HG03575 (cell line): ENCODE measurements at regions not wholly inside any gene's neighbourhood (a gene's known extent, or its start where the extent isn't known, plus 50 kb on each side); places are given as distances from the start of the nearest gene placed in this dataset.
A peak's percentile ranks its signal among the peaks of the same experiment; 100 is the strongest.

Source experiments
- ATAC-seq: cut with Tn5 transposase; IDR thresholded peaks from one replicate; pipeline ENCODE4 v1.9.1; 2021; ENCODE audit not compliant: unreplicated experiment, insufficient number of reproducible peaks, low FRiP score; ENCODE audit errors: extremely low read depth

DNA sequence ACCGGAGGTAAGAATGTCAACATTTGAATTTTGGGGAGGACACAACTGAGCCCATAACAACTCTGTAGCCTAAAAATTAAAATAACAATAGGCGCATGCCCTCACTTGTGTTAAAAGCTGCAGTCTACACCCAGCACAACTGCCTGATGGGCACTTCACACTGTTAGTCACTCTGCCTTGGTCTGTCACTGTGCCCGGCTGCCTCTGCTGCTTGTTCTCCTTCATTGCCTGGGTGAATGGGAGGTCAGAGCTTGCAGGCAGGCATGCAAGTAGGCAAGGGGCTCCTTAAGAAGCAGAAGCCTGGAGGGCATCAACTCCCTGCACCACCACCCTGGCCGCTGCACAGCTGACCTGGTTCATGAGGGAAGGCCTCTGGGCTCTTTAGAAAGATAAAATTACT is 374.8 kb downstream of the MID1IP1 start:
- no peak for ATAC-seq

DNA sequence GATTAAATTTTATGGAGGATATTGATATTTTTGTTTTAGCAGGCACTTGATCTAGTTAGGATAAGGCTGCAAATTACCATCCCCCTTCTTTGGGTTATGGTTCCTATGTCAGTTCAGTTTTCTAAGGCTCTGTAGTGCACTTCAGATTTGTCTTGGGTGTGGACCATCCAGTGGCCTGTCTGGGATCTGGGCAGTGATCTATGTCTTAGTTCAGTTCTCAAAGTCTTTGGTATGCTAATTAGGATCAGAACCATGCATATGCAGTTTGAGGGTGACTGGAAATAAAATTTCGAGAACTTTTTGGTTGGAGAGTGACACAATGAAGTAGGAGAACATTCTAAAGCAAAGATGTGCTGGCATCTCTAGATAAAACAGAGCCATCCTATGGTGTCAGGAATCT is 388.2 kb downstream of the MID1IP1 start:
- no peak for ATAC-seq

DNA sequence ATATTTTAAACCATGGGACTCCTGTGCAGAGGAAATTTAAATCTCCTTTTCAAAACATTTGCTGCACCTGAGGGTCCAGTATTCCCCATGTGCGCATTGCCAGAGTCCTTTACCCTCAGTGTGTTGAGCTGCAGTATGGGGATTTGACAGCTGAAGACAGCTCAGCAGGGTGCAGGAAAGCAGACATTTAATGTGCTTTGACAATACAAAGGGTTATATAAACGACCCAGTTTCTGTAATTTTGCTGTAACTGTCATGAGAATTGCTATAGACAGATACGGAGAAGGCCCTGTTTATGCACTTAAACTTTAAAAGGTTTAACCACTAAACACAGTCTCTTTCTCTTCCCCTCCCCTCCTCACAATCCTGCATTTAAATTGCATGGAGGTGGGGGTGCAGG is 393.4 kb downstream of the MID1IP1 start:
- no peak for ATAC-seq

DNA sequence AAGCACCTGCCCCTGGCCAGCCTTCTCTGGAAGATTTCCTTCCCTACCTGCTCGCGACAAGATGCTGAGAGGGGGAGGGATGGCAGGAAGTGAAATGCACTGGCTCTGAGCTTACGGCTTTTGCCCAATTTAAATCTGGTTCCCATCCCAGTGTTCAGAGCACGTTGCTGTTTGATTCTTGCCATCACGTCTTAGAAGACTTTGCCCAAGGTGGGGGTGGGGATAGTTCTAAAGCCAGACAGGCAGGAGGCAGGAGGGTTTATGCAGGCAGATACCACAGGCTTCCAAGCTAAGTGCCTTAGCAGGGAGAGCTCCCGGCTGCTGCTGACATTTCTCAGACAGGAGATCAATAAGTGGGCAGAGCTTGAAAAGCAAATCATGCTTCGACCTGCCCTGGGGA is 393.9 kb downstream of the MID1IP1 start:
- no peak for ATAC-seq

DNA sequence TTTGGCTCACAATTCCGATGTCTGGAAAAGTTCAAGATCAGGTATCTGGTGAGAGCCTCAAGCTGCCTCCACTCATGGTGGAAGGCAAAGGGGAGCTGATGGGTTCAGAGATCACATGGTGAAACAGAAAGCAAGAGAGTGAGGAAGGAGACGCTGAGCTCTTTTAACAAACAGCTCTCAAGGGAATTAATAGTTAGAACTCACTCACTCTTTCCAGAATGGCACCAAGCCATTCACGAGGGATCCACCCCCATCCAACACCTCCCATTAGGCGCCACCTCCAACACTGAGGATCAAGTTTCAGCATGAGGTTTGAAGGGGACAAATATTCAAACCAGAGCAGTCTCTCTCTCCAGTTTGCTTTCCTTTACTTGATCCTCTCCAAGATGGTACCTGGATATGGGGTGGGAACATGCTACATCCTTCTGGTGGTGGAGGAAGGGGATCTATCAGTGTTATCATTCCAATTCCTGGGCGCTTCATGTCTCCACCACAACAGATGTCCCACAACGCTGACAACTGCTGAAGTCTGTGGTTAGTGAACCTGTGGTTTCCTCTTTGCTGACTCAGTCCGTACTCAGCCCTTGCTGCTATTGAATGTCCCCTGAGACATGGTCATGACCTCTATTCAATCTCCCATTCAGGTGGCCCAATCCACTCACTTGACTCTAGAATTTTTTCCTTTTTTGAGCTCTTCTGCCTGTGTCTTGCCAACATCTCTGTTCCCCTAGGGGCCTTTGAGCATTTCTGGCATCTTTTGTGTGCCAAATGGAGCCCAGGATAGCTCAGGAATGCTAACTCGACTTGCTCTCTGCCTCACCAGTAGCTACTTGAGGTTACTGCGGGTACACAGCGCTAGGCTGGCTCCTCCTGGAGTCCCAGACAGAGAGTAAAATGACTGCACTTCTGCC is 395.2 kb downstream of the MID1IP1 start:
- peak; percentile 74 for ATAC-seq

DNA sequence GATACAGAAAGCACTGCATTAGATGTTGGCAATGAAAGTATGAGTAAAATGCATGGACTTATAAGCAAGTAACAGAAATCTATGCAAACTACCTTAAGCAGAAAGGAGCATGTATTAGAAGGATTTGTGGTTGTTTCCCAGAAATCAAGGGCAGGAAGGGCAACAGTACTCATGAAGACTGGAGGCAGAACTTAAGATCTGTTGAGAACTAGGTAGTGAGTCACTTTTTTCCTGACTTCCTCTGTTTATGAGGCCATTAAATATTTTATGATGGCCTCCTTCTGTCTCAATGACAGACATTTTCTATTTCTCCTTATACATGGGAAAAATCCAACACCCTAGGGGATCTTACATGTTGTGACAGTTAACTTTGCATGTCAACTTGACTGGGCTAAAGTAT is 398.2 kb downstream of the MID1IP1 start:
- ATAC-seq = no peak

DNA sequence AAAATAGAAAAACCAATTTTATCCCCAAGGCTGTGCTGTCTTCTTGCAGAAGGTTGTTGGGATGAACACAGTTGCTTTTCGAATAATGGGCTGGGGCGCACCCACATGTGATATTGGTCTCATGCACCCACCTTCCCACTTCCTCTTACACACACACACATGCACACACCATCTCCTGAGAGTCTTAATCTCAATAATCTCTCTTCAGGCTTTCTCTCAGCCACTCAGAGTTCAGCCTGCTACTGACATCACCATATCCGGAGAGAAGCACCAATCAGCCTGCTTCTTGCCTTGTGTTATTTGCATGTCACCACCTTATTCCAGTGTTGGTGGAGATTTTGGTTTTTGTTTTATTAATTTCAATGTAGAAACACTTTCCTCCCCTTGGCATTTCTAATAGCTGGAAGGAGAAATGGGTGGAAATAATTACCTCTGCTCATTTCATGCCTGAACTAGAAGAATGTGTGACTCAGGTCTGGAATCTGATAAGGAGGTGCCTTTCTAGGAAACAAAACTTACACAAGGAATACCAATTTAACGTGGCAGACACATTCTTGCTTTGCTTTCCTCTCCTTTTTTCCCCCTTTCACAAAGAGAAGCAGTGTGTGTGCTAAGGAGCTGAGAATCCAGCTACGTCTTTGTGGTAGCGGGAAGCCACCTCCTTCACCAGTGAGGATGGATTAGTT is 400.2 kb downstream of the MID1IP1 start:
- ATAC-seq = no peak

DNA sequence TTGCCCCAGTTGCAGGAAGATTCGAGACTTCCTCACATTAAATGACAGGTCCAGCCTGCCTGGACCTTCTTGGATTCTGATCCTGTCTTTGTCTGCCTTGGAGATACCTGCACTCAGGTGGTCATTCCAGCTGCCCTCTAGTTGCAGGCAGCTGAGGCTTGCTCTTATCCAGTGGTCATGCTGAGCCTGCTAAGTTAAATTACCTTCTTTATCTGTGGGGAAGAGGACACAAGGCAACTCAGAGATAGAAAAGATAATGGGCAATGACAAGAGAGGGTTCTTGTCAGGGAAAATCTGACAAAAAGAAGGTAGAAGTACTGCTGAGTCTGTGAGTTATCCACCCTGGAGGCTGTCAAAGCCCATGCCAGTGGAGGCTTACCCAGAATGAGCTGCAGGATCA is 401.4 kb downstream of the MID1IP1 start:
- ATAC-seq = no peak

DNA sequence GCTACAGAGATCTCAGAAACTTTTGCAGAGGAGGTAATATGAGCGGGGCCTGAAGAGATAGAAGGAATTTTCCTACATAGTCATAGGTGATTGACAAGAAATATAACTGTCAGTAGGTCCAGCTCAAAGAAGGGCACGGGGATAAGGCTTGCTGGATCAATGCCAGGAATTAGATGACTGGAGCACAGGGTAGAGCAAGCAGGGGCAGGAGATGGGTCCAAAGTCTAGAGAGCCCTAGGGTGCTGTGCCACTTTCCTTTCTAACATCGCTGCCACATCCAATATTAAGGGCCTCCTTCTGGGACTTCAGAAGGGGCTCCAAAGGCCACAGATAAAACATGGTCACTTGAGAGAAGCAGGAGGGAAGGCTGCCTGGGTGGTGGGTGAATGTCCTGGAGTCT is 402.2 kb downstream of the MID1IP1 start:
- no peak for ATAC-seq

DNA sequence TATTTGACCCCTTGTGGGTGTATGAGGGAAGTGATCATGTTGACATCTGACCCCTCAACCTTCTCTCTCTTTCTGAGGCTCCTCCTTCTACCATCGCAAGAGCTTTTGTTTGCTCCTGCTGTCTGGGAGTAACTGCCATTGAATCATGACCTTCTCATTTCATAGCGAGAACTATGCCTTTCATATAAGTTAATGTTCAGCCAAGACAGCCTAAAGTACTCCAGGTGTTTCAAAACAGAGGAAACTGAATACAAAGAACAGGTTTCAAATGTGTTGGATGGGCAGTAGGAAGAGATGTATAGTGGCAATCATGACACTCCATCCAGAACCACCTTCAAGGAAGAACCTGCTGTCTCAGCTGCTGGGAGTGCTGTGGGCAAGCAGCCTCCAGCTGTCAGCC is 403.1 kb downstream of the MID1IP1 start:
- ATAC-seq = no peak

DNA sequence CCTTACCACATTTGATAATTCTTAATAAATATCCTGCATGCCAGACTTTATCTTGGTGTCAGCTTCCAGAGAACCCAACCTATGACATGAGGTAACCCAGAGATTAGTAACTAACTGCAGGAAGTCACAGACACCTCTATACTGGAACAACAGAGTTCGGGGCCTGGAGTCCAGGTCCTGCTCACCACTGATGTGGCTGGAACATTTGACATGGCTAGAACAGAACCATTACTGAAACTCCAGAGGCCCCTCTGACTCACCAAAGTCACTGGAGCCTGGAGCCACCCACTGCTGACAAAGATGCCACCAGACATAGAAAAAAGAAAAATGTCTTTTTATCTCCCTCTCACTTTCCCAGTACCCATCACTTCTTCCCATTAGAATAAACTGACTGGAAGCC is 403.7 kb downstream of the MID1IP1 start:
- no peak for ATAC-seq

DNA sequence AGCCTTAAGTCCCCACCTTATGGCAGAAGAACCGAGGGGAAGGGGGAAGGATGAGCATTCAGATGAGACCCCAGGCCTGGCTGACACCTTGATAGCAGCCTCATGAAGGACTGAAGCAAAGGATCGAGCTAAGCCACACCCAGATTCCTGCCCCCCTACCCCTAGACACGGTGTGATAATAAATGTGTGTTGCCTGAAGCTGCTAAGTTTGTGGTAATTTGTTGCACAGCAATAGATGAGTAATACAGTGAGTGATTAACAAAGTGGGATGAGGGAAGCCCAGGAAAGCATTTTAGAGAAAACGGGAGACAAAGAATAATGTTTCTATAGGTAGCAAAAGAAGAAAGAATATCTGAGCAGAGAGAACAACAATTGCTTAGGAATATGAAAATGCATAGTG is 404.2 kb downstream of the MID1IP1 start:
- no peak for ATAC-seq

DNA sequence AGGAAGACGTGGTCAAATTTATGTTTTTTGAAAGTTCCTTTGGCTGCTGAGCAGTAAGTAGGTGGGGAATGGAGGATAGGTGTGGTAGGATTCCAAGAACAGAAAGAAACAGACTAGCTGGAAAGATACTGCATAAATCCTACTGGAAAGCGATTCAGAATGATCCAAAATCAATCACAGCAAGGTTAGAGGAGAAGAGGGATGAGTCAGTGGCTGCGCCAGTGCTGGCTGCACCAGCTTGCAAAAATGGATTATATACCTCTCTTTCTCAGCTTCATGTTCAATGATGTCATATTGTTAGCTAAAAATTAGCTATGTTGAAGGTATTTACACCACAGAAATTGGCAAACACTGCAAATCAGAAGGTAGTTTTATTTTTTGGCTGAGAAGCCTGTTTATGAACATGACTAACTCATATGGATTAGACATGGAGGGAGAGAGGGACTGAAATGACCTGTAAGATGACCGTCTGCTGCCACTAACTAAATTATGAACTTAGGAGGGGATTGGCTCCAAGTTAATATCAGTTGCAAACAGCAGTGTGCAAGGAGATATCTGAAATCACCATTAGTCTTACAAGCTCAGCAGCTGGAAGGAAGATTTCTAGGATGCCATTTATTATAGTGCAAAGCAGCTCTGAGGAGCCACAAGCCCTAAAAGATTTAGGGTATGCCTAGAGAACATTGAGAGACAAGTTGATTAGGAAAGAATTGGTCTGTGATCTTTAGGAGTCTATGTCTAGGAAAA is 405.3 kb downstream of the MID1IP1 start:
- ATAC-seq = no peak

DNA sequence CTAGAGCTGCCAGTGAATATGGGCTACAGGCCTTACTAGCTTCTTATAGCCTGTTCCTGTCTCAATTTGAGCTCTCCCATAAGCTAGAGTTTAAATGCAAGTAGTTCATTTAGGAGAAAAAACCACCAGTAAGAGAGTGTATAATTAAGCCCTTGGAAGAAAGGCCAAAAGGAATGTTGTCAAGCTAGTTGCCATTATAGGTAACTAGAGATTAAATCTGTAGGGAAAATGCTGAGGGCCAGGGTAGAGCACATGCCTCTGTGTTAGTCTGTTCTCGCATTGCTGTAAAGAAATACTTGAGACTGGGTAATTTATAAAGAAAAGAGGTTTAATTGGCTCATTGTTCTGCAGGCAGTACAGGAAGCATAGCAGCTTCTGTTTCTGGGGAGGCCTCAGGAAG is 410.2 kb downstream of the MID1IP1 start:
- ATAC-seq = no peak

DNA sequence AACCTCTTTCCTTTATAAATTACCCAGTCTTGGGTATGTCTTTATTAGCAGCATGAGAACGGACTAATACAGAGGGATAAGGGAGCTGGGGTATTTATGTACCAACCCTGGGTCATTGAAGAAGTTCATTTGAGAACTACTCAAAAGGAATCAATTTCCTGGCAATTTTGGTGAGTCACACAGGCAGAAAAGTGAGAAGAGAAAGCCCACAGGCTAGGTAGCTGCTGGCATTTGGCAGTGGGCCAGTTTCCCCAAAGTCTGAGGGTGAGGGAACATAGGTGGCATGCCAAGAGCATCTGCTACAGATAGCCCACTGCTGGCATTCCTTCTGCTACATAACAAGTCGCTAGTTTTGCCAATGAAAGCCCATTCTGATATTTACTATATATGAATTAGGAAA is 411.2 kb downstream of the MID1IP1 start:
- no peak for ATAC-seq

DNA sequence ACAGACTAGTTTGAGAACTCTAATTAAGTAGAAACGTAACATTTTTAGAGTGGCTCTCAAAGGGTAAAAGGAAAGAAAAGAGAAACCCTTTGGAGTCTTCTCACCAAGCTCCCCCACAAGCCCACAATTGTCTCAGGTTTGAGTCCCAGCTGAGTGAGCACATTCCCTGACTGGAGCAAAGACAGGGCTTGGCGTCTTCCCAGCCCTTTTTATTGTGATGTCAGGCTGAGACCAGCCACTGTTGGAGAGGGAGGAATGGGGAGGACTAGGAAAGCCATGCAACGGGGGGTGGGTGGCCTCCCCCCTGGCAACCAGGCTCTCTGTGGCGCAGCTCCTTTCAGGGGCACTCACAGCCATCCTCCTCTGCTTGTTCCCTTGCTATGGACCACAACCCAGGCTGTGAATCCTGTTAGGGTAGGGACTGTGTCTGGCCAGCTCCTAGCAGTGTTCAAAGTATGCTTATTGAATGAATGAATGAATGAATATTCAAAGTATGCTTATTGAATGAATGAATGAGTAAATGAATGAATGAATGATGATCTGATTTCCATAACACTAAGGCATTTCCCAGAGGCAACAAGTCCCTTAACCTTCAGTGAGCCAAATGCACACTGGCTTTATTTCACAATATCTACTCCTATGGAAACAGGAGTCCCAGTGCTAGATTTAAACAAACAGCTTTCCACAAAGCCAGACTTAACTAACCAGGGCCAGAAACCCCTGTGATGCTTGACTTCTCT is 413.3 kb downstream of the MID1IP1 start:
- ATAC-seq = no peak

DNA sequence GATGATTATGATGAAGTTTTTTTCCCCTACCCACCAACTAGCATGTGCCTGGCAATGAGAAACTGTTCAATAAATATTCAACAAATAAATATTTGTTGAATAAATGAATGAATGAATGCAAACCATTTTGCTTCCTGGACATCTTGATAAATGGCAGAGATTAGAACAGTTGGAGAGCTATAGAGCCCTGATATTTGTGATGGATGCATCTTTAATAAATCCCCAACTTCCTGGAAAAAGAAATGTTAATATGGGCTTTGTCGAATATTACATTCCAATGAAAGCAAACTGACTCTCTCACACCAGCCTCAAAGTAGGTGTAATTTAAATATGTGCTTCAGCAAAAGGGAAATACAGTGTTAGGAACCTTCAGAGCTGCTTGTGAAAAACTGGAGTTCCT is 419.7 kb downstream of the MID1IP1 start:
- no peak for ATAC-seq

DNA sequence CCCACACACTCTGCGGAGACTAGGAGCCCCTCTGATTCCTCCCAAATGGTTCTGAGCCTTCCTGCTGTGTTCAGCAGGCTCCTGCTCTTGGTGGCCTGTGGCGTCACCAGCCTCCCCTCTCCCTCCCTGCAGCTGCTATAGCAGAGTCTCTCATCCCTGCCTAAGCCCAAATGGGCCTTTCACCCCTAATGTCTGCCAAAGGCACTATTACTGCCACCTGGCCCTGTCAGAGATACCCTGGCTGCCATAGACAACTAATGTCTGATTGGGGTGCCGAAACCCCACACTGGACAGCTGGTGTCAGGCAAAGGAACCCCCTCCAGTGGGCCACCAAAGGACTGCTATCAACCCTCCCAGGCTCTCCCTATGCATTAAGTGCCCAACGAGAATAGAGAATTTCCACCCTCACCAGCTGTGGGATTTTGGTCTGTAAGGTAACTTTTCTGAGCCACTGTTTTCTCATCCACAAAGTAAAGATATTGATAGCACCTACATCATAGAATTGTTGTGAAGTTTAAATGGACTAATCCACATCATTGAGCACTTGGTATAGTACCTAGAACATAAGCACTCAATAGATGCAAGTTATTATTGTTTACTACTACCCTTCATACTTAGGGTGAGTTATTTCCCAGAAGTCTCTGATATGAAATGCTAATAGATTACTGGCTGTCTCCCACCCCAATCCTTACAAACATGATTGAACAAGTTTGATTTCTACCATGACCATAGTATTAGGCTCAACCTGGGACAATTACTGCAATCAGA is 421.3 kb downstream of the MID1IP1 start:
- no peak for ATAC-seq

DNA sequence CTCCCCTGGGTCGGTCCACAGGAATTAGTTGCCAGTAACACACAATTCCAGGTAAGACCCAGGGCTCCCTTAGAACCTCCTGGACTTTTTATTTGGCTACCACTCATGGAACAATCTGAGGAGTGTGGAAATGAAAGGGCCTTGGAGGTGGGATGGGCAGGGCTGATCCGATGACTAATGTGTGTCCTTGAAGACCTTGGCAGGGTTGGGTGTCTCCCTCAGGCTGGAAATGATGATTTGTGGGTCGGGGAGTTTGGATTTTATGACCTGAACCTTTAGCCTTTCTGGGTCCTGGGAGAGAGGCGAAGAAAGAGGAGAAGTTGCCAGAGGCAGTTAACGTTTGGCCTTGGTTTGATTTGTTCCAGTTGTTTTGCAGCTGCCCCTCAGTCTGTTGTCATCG is 425.0 kb downstream of the MID1IP1 start:
- no peak for ATAC-seq
